ENCODE measurements at regions not wholly inside any gene's neighbourhood (a gene's known extent, or its start where the extent isn't known, plus 50 kb on each side); places are given as distances from the start of the nearest gene placed in this dataset.

GRCh38 chr6:6479785-6480184 lies 108.7 kb upstream of the LY86 start:
- H2BK5ac ChIP-seq (ENCODE audit: low read depth, low read length, poor library complexity): no peak overlapping the region
- no peak overlapping the region for H3K18ac ChIP-seq (ENCODE audit: low read length)
- H3K27me3 ChIP-seq (ENCODE audit: insufficient read depth, low read length): no peaks in the 10 kb centered on the region
- H3K14ac ChIP-seq (ENCODE audit: low read length): no peak overlapping the region
- H3K4me1 ChIP-seq (ENCODE audit: control insufficient read depth in 1 of 2, insufficient read depth in 2 of 2, low read length in 2 of 2): no peaks in the 10 kb centered on the region
- no peak overlapping the region for H4K8ac ChIP-seq (ENCODE audit: low read depth, low read length)
- no peak overlapping the region for H3K9ac ChIP-seq (ENCODE audit: low read length)
- no peaks in the 10 kb centered on the region for H3K36me3 ChIP-seq (ENCODE audit: control insufficient read depth in 1 of 2, insufficient read depth in 2 of 2, low read length in 2 of 2)
- no peak overlapping the region for H4K91ac ChIP-seq (ENCODE audit: low read depth, low read length)
- H3K9me3 ChIP-seq (ENCODE audit: insufficient read depth, low read depth, low read length): no peaks in the 10 kb centered on the region
- H2BK120ac ChIP-seq (ENCODE audit: insufficient read depth, low read length, poor library complexity): no peak overlapping the region
- no peak overlapping the region for H2AK5ac ChIP-seq (ENCODE audit: low read length)
- H3K23ac ChIP-seq (ENCODE audit: low read length): no peak overlapping the region
- no CpG with 5 or more reads among the region's 6 CpGs for WGBS (ENCODE audit: extremely low coverage, insufficient coverage, insufficient read length)
- no peak overlapping the region for H3K4me2 ChIP-seq (ENCODE audit: low read length)
- H3K79me1 ChIP-seq (ENCODE audit: low read length): no peaks in the 10 kb centered on the region
- DNase-seq: no peak
- H3K79me2 ChIP-seq (ENCODE audit: control insufficient read depth, insufficient read depth, low read length, poor library complexity): no peaks in the 10 kb centered on the region
- no peak overlapping the region for H3K4me3 ChIP-seq (ENCODE audit: low read depth, low read length)
- H3K4ac ChIP-seq (ENCODE audit: low read depth, low read length): no peak overlapping the region
- no peak overlapping the region for H2BK12ac ChIP-seq (ENCODE audit: low read length)
- H3K27ac ChIP-seq (ENCODE audit: low read depth, low read length): no peak overlapping the region
- H2AFZ ChIP-seq (ENCODE audit: insufficient read depth, low read length, poor library complexity): no peak overlapping the region
- H4K12ac ChIP-seq (ENCODE audit: low read depth, low read length): no peak overlapping the region

GRCh38 chr6:6482256-6482655 lies 106.3 kb upstream of the LY86 start:
- no peak for DNase-seq
- Histone ChIP-seq H3K14ac (ENCODE audit: low read length) (no peak overlapping the region), H2AFZ (ENCODE audit: insufficient read depth, low read length, poor library complexity) (no peak overlapping the region), H3K9me3 (ENCODE audit: insufficient read depth, low read depth, low read length) (no peaks in the 10 kb centered on the region), H2BK12ac (ENCODE audit: low read length) (no peak overlapping the region), H3K4me3 (ENCODE audit: low read depth, low read length) (no peak overlapping the region), H2BK120ac (ENCODE audit: insufficient read depth, low read length, poor library complexity) (no peak overlapping the region), H3K9ac (ENCODE audit: low read length) (no peak overlapping the region), H3K4ac (ENCODE audit: low read depth, low read length) (no peak overlapping the region), H3K27ac (ENCODE audit: low read depth, low read length) (no peak overlapping the region), H4K8ac (ENCODE audit: low read depth, low read length) (no peak overlapping the region), H2BK5ac (ENCODE audit: low read depth, low read length, poor library complexity) (no peak overlapping the region), H3K79me1 (ENCODE audit: low read length) (no peaks in the 10 kb centered on the region), H3K18ac (ENCODE audit: low read length) (no peak overlapping the region), H3K79me2 (ENCODE audit: control insufficient read depth, insufficient read depth, low read length, poor library complexity) (no peaks in the 10 kb centered on the region), H2AK5ac (ENCODE audit: low read length) (no peak overlapping the region), H3K27me3 (ENCODE audit: insufficient read depth, low read length) (no peaks in the 10 kb centered on the region), H3K4me2 (ENCODE audit: low read length) (no peak overlapping the region), H4K12ac (ENCODE audit: low read depth, low read length) (no peak overlapping the region), H4K91ac (ENCODE audit: low read depth, low read length) (no peak overlapping the region), H3K4me1 (ENCODE audit: control insufficient read depth in 1 of 2, insufficient read depth in 2 of 2, low read length in 2 of 2) (no peaks in the 10 kb centered on the region), H3K23ac (ENCODE audit: low read length) (no peak overlapping the region), H3K36me3 (ENCODE audit: control insufficient read depth in 1 of 2, insufficient read depth in 2 of 2, low read length in 2 of 2) (no peaks in the 10 kb centered on the region)
- WGBS (ENCODE audit: extremely low coverage, insufficient coverage, insufficient read length): no CpG with 5 or more reads among the region's 5 CpGs

- DNase-seq: no peak
- Histone ChIP-seq H2BK5ac (ENCODE audit: low read depth, low read length, poor library complexity) (no peak overlapping the region), H3K36me3 (ENCODE audit: control insufficient read depth in 1 of 2, insufficient read depth in 2 of 2, low read length in 2 of 2) (no peaks in the 10 kb centered on the region), H4K91ac (ENCODE audit: low read depth, low read length) (no peak overlapping the region), H3K27ac (ENCODE audit: low read depth, low read length) (no peak overlapping the region), H3K18ac (ENCODE audit: low read length) (no peak overlapping the region), H3K4ac (ENCODE audit: low read depth, low read length) (no peak overlapping the region), H4K12ac (ENCODE audit: low read depth, low read length) (no peak overlapping the region), H4K8ac (ENCODE audit: low read depth, low read length) (no peak overlapping the region), H3K4me2 (ENCODE audit: low read length) (no peak overlapping the region), H2BK120ac (ENCODE audit: insufficient read depth, low read length, poor library complexity) (no peak overlapping the region), H3K9me3 (ENCODE audit: insufficient read depth, low read depth, low read length) (no peaks in the 10 kb centered on the region), H3K27me3 (ENCODE audit: insufficient read depth, low read length) (no peaks in the 10 kb centered on the region), H3K79me1 (ENCODE audit: low read length) (no peaks in the 10 kb centered on the region), H3K9ac (ENCODE audit: low read length) (no peak overlapping the region), H2BK12ac (ENCODE audit: low read length) (no peak overlapping the region), H3K4me3 (ENCODE audit: low read depth, low read length) (no peak overlapping the region), H3K14ac (ENCODE audit: low read length) (no peak overlapping the region), H2AK5ac (ENCODE audit: low read length) (no peak overlapping the region), H3K23ac (ENCODE audit: low read length) (no peak overlapping the region), H2AFZ (ENCODE audit: insufficient read depth, low read length, poor library complexity) (no peak overlapping the region), H3K79me2 (ENCODE audit: control insufficient read depth, insufficient read depth, low read length, poor library complexity) (no peaks in the 10 kb centered on the region), H3K4me1 (ENCODE audit: control insufficient read depth in 1 of 2, insufficient read depth in 2 of 2, low read length in 2 of 2) (no peaks in the 10 kb centered on the region)
- WGBS (ENCODE audit: extremely low coverage, insufficient coverage, insufficient read length): no CpG with 5 or more reads among the region's 2 CpGs
Observed at GRCh38 chr6:6483168-6483567, 105.4 kb upstream of the LY86 start.

GRCh38 chr6:6483733-6484132 lies 104.8 kb upstream of the LY86 start:
- DNase-seq: no peak
- no CpG with 5 or more reads among the region's 2 CpGs for WGBS (ENCODE audit: extremely low coverage, insufficient coverage, insufficient read length)
- Histone ChIP-seq H4K8ac (ENCODE audit: low read depth, low read length) (no peak overlapping the region), H3K9me3 (ENCODE audit: insufficient read depth, low read depth, low read length) (no peaks in the 10 kb centered on the region), H3K4me2 (ENCODE audit: low read length) (no peak overlapping the region), H3K23ac (ENCODE audit: low read length) (no peak overlapping the region), H3K79me2 (ENCODE audit: control insufficient read depth, insufficient read depth, low read length, poor library complexity) (no peaks in the 10 kb centered on the region), H4K12ac (ENCODE audit: low read depth, low read length) (no peak overlapping the region), H3K27me3 (ENCODE audit: insufficient read depth, low read length) (no peaks in the 10 kb centered on the region), H3K4me3 (ENCODE audit: low read depth, low read length) (no peak overlapping the region), H3K27ac (ENCODE audit: low read depth, low read length) (no peak overlapping the region), H3K4ac (ENCODE audit: low read depth, low read length) (no peak overlapping the region), H2BK120ac (ENCODE audit: insufficient read depth, low read length, poor library complexity) (no peak overlapping the region), H3K36me3 (ENCODE audit: control insufficient read depth in 1 of 2, insufficient read depth in 2 of 2, low read length in 2 of 2) (no peaks in the 10 kb centered on the region), H3K4me1 (ENCODE audit: control insufficient read depth in 1 of 2, insufficient read depth in 2 of 2, low read length in 2 of 2) (no peaks in the 10 kb centered on the region), H2AFZ (ENCODE audit: insufficient read depth, low read length, poor library complexity) (no peak overlapping the region), H3K14ac (ENCODE audit: low read length) (no peak overlapping the region), H3K18ac (ENCODE audit: low read length) (no peak overlapping the region), H3K9ac (ENCODE audit: low read length) (no peak overlapping the region), H2BK5ac (ENCODE audit: low read depth, low read length, poor library complexity) (no peak overlapping the region), H2BK12ac (ENCODE audit: low read length) (no peak overlapping the region), H2AK5ac (ENCODE audit: low read length) (no peak overlapping the region), H4K91ac (ENCODE audit: low read depth, low read length) (no peak overlapping the region), H3K79me1 (ENCODE audit: low read length) (no peaks in the 10 kb centered on the region)

All from trophoblast cell (in vitro differentiated cells and primary cell).